ENCODE measurements at regions not wholly inside any gene's neighbourhood (a gene's known extent, or its start where the extent isn't known, plus 50 kb on each side); places are given as distances from the start of the nearest gene placed in this dataset.

DNA sequence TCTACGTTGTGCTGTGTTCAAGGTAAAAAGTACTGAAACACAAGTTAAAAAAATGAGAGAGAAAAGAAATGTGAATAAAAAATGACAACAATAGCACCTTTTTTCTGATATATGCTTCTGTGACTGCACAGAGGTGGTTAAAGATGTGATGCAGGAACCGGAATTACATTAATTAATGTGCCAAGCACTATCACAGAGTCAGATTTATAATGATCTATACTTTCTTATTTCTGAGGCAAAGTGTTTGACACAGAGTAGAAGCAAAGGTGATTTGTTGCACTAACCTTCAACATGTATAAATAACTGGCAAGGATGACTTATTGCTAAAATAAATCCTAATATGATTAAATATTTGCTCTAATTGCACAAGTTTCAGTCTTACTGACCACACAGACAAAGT is 654.6 kb upstream of the SLITRK1 start:
- no peak overlapping the region for H3K4me3 Mint-ChIP-seq
- H3K4me3 ChIP-seq, result no peak overlapping the region
- no peak for DNase-seq (ENCODE audit: low spot score)
- H3K36me3 Mint-ChIP-seq, result no peaks in the 10 kb centered on the region
- no peaks in the 10 kb centered on the region for H3F3A ChIP-seq (ENCODE audit: low read depth)
- H3K4me2 ChIP-seq, result no peak overlapping the region
- no peaks in the 10 kb centered on the region for H4K20me1 ChIP-seq (ENCODE audit: low read depth)
- H3K9me3 Mint-ChIP-seq, result no peaks in the 10 kb centered on the region
- H3K27ac Mint-ChIP-seq, result no peak overlapping the region
- H3K9me3 ChIP-seq (ENCODE audit: low read depth), result no peaks in the 10 kb centered on the region
- no peaks in the 10 kb centered on the region for H3K27me3 ChIP-seq
- no peaks in the 10 kb centered on the region for H3K27me3 Mint-ChIP-seq (ENCODE audit: insufficient read depth, low read depth)
- TF ChIP-seq, protein P1, sequence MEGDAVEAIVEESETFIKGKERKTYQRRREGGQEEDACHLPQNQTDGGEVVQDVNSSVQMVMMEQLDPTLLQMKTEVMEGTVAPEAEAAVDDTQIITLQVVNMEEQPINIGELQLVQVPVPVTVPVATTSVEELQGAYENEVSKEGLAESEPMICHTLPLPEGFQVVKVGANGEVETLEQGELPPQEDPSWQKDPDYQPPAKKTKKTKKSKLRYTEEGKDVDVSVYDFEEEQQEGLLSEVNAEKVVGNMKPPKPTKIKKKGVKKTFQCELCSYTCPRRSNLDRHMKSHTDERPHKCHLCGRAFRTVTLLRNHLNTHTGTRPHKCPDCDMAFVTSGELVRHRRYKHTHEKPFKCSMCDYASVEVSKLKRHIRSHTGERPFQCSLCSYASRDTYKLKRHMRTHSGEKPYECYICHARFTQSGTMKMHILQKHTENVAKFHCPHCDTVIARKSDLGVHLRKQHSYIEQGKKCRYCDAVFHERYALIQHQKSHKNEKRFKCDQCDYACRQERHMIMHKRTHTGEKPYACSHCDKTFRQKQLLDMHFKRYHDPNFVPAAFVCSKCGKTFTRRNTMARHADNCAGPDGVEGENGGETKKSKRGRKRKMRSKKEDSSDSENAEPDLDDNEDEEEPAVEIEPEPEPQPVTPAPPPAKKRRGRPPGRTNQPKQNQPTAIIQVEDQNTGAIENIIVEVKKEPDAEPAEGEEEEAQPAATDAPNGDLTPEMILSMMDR (IDR thresholded peaks at IDR 0.05), result no peak
- TF ChIP-seq EZH2phosphoT487 (IDR thresholded peaks at IDR 0.05) (no peak), EZH2 (IDR thresholded peaks at IDR 0.05) (no peak)
- H2AFZ ChIP-seq (replicated peaks), result no peak overlapping the region
- no peak overlapping the region for H3K9ac ChIP-seq
- H3K36me3 ChIP-seq, result no peaks in the 10 kb centered on the region
- H3K4me1 ChIP-seq, result no peaks in the 10 kb centered on the region
- no peak overlapping the region for H3K27ac ChIP-seq
- H3K4me1 Mint-ChIP-seq, result no peaks in the 10 kb centered on the region
- H3K79me2 ChIP-seq (ENCODE audit: low read depth), result no peaks in the 10 kb centered on the region

DNA sequence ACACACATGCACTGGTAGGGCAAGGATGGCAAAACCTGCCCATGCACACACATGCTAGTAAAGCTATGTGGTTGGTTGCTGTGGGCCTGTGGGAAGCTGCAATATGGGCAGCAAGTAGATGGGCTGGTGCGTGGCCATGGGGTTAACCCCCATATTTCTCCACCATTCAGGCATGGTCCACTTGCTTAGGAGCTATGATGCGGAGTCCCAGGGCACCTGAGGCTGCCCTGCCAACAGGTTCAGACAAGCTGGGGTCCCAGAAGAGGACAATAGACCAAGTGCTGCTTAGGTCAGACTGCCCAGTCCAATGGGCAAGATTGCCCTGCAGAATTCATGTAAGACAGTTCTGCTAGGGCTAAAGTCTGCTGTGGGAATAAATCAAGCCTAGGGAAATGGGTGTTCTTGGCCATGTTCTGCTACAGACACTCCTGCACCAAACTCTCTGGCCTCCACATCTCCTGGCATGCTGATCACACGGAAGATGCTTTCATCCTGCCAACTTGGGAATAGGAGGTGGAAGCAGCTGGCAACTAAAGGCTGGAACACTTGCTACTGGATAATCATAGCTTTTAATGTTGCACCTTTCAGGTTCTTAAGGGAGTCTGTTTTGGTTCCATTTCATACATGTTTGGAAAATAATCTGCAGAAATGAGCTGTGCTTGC is 646.3 kb upstream of the SLITRK1 start:
- Histone ChIP-seq H3K9ac (no peak overlapping the region), H3K4me2 (no peak overlapping the region), H3K27me3 (no peaks in the 10 kb centered on the region), H3K4me3 (no peak overlapping the region), H3K4me1 (no peaks in the 10 kb centered on the region), H4K20me1 (ENCODE audit: low read depth) (no peaks in the 10 kb centered on the region), H3K79me2 (ENCODE audit: low read depth) (no peaks in the 10 kb centered on the region), H3K9me3 (ENCODE audit: low read depth) (no peaks in the 10 kb centered on the region), H2AFZ (replicated peaks) (no peak overlapping the region), H3F3A (ENCODE audit: low read depth) (no peaks in the 10 kb centered on the region), H3K27ac (no peak overlapping the region), H3K36me3 (no peaks in the 10 kb centered on the region)
- H3K4me3 Mint-ChIP-seq, result no peak overlapping the region
- H3K27ac Mint-ChIP-seq, result no peak overlapping the region
- no peaks in the 10 kb centered on the region for H3K4me1 Mint-ChIP-seq
- no peaks in the 10 kb centered on the region for H3K9me3 Mint-ChIP-seq
- peaks cover 2% of the 10 kb centered on the region for H3K27me3 Mint-ChIP-seq (ENCODE audit: insufficient read depth, low read depth)
- no peak for DNase-seq (ENCODE audit: low spot score)
- TF ChIP-seq, protein P1 (IDR thresholded peaks at IDR 0.05), result no peak
- TF ChIP-seq EZH2 (IDR thresholded peaks at IDR 0.05) (no peak), EZH2phosphoT487 (IDR thresholded peaks at IDR 0.05) (no peak)
- H3K36me3 Mint-ChIP-seq, result no peaks in the 10 kb centered on the region

DNA sequence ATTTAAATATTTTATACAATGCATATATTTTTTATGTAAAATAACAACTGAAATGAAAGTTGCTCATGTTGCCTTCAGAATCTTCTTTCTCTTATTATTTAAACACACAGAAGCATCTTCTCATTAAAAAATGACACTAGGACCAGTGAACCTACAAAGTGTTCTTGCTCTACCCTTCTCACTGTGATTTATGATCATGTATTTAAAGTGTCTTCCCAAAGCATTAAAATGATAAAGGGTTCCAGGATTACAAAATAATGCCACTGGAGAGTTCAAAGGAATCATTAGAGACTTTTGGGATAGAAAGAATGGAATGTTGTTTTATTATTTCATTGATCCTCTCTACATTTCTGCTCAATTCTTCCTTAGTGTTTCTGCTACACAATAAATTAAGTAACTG is 643.6 kb upstream of the SLITRK1 start:
- Histone ChIP-seq H3K9ac (no peak overlapping the region), H3K36me3 (no peaks in the 10 kb centered on the region), H3K4me3 (no peak overlapping the region), H3K27ac (no peak overlapping the region), H3K4me1 (no peaks in the 10 kb centered on the region), H3K27me3 (no peaks in the 10 kb centered on the region), H3K4me2 (no peak overlapping the region), H2AFZ (replicated peaks) (no peak overlapping the region), H3F3A (ENCODE audit: low read depth) (no peaks in the 10 kb centered on the region), H3K9me3 (ENCODE audit: low read depth) (no peaks in the 10 kb centered on the region), H4K20me1 (ENCODE audit: low read depth) (no peaks in the 10 kb centered on the region), H3K79me2 (ENCODE audit: low read depth) (no peaks in the 10 kb centered on the region)
- no peak for DNase-seq (ENCODE audit: low spot score)
- H3K4me1 Mint-ChIP-seq, result no peaks in the 10 kb centered on the region
- no peak overlapping the region for H3K27ac Mint-ChIP-seq
- H3K4me3 Mint-ChIP-seq, result no peak overlapping the region
- H3K27me3 Mint-ChIP-seq (ENCODE audit: insufficient read depth, low read depth), result peaks cover 2% of the 10 kb centered on the region
- H3K36me3 Mint-ChIP-seq, result no peaks in the 10 kb centered on the region
- TF ChIP-seq EZH2 (IDR thresholded peaks at IDR 0.05), result no peak
- TF ChIP-seq EZH2phosphoT487 (IDR thresholded peaks at IDR 0.05), result no peak
- TF ChIP-seq, protein P1 (IDR thresholded peaks at IDR 0.05), result no peak
- H3K9me3 Mint-ChIP-seq, result no peaks in the 10 kb centered on the region
